ENCODE measurements at regions not wholly inside any gene's neighbourhood (a gene's known extent, or its start where the extent isn't known, plus 50 kb on each side); places are given as distances from the start of the nearest gene placed in this dataset.

DNA sequence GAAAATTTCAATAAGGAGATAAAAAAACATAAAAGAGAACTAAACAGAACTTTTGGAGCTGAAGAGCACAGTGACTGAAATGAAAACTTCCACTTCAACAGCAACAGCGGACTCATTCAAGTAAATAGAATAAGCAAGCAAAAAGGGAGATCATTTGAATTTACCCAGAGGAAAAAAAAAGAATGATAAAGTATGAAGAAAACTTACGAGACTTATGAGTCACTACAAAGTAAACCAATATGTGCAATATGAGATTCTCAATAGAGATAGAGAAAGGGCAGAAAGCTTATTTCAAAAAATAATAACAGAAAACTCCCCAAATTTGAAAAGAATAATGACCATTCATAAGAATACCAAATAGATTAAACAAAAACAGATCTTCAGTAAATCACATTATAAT is 1605.7 kb upstream of the CDH6 start:
- Histone ChIP-seq H3K4me3 (replicated peaks; ENCODE audit: low read depth, low read length) (no peak overlapping the region), H3K27me3 (replicated peaks; ENCODE audit: control insufficient read depth, insufficient read depth, low read length) (no peaks in the 10 kb centered on the region), H3K36me3 (ENCODE audit: control insufficient read depth, insufficient read depth, low read length) (no peaks in the 10 kb centered on the region)
- DNase-seq (ENCODE audit: extremely low read depth, insufficient read length) = no peak
- TF ChIP-seq, protein P1, sequence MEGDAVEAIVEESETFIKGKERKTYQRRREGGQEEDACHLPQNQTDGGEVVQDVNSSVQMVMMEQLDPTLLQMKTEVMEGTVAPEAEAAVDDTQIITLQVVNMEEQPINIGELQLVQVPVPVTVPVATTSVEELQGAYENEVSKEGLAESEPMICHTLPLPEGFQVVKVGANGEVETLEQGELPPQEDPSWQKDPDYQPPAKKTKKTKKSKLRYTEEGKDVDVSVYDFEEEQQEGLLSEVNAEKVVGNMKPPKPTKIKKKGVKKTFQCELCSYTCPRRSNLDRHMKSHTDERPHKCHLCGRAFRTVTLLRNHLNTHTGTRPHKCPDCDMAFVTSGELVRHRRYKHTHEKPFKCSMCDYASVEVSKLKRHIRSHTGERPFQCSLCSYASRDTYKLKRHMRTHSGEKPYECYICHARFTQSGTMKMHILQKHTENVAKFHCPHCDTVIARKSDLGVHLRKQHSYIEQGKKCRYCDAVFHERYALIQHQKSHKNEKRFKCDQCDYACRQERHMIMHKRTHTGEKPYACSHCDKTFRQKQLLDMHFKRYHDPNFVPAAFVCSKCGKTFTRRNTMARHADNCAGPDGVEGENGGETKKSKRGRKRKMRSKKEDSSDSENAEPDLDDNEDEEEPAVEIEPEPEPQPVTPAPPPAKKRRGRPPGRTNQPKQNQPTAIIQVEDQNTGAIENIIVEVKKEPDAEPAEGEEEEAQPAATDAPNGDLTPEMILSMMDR (IDR thresholded peaks at IDR 0.05; ENCODE audit: insufficient read depth, low read length, poor library complexity, severe bottlenecking) = no peak

DNA sequence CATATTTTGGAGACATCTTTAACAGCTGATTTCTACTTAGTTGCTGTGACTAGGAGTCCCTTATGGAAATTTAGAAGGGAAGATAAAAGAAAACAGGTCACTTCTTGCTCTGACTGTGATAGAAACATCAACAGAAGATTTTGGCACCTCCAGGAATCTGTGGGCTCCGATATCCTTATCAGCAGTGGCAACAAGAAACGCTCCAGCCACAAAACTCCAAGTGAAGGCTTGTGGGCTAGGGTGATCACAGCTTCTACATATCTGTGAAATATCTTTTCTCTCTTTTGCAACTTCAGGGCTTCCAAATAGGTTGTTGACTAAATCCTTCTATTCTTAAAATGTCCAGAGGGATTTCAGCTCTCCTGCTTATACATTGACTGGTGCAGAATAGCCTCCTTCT is 1625.5 kb upstream of the CDH6 start:
- H3K4me3 ChIP-seq (replicated peaks; ENCODE audit: low read depth, low read length) = no peak overlapping the region
- TF ChIP-seq, protein P1 (IDR thresholded peaks at IDR 0.05; ENCODE audit: insufficient read depth, low read length, poor library complexity, severe bottlenecking) = no peak
- H3K36me3 ChIP-seq (ENCODE audit: control insufficient read depth, insufficient read depth, low read length) = no peaks in the 10 kb centered on the region
- H3K27me3 ChIP-seq (replicated peaks; ENCODE audit: control insufficient read depth, insufficient read depth, low read length) = no peaks in the 10 kb centered on the region
- DNase-seq (ENCODE audit: extremely low read depth, insufficient read length) = no peak

DNA sequence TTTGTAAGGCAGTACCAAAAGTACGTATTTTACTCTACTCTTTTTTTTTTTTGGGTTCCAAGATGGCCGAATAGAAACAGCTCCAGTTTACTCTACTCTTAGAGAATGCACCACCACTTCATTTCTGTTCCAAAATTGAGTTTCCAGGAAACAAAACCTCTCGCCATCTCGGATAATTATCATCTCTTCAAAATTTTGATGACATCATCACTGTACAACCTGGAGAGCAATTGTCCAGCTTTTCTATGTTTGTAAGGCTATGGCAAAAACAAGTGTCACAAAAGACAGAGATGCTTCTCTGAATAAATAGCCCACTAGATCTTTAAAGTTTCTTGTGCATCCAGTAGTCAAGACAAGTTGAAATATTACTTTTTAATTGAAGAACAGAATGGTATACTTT is 1631.9 kb upstream of the CDH6 start:
- no peaks in the 10 kb centered on the region for H3K36me3 ChIP-seq (ENCODE audit: control insufficient read depth, insufficient read depth, low read length)
- H3K27me3 ChIP-seq (replicated peaks; ENCODE audit: control insufficient read depth, insufficient read depth, low read length) = no peaks in the 10 kb centered on the region
- TF ChIP-seq, protein P1 (IDR thresholded peaks at IDR 0.05; ENCODE audit: insufficient read depth, low read length, poor library complexity, severe bottlenecking) = no peak
- DNase-seq (ENCODE audit: extremely low read depth, insufficient read length) = no peak
- no peak overlapping the region for H3K4me3 ChIP-seq (replicated peaks; ENCODE audit: low read depth, low read length)

DNA sequence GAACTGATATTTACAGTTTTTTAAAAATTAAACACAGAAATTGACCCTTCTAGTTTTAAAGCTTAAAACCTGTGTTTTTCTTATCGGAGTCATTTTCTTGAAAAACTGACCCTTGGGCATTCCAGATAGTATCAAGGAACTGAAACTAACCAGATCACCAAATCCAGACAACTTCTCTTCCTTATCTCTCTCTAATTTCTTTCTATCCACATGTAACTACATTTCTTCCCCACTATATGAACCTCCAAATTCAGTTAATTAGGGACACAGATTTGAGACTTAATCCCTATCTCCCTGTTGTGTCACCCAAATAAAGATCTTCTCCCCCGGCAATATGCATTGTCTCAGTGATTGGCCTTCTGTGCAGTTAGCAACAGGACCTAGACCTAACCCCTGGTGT is 1643.0 kb upstream of the CDH6 start:
- Histone ChIP-seq H3K4me3 (replicated peaks; ENCODE audit: low read depth, low read length) (no peak overlapping the region), H3K36me3 (ENCODE audit: control insufficient read depth, insufficient read depth, low read length) (no peaks in the 10 kb centered on the region), H3K27me3 (replicated peaks; ENCODE audit: control insufficient read depth, insufficient read depth, low read length) (no peaks in the 10 kb centered on the region)
- no peak for DNase-seq (ENCODE audit: extremely low read depth, insufficient read length)
- TF ChIP-seq, protein P1 (IDR thresholded peaks at IDR 0.05; ENCODE audit: insufficient read depth, low read length, poor library complexity, severe bottlenecking) = no peak

DNA sequence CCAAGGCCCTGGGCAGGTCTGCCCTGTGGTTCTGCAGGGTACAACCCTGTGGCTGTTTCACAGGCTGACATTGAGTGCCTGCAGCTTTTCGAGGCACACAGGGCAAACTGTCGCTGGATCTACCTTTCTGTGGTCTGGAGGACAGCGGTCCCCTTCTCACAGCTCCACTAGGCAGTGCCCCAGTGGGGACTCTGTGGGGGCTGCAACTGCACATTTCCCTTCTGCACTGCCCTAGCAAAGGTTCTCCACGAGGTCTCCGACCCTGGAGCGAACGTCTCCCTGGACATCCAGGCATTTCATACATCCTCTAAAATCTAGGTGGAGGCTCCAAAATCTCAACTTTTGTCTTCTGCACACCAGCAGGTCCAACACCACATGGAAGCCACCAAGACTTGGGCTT is 1645.2 kb upstream of the CDH6 start:
- TF ChIP-seq, protein P1 (IDR thresholded peaks at IDR 0.05; ENCODE audit: insufficient read depth, low read length, poor library complexity, severe bottlenecking) = no peak
- DNase-seq (ENCODE audit: extremely low read depth, insufficient read length) = no peak
- Histone ChIP-seq H3K36me3 (ENCODE audit: control insufficient read depth, insufficient read depth, low read length) (no peaks in the 10 kb centered on the region), H3K27me3 (replicated peaks; ENCODE audit: control insufficient read depth, insufficient read depth, low read length) (no peaks in the 10 kb centered on the region), H3K4me3 (replicated peaks; ENCODE audit: low read depth, low read length) (no peak overlapping the region)

DNA sequence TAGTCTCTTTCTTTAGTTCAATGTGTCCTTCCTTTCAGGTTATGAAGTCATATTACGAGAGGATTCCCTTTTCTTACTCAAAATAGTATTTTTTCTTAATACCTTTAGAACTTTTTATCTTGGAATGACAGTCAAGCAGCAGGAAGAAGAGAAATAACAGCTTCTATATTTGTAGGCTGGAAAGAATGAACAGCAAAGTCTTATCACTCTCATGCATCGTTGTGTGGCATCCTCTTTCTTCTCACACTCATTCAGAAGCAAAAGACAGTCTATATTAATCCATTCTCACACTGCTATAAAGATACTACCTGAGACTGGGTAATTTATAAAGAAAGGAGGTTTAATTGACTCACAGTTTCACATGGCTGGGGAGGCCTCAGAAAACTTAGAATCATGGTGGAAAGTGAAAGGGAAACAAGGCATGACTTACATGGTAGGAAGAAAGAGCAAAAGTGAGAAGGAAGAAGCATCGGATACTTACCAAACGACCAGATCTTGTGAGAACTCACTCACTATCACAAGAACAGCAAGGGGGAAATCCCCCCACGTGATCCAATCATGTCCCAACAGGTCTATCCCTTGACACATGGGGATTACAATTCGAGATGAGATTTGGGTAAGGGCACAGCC is 1646.1 kb upstream of the CDH6 start:
- DNase-seq (ENCODE audit: extremely low read depth, insufficient read length) = no peak
- Histone ChIP-seq H3K4me3 (replicated peaks; ENCODE audit: low read depth, low read length) (no peak overlapping the region), H3K27me3 (replicated peaks; ENCODE audit: control insufficient read depth, insufficient read depth, low read length) (no peaks in the 10 kb centered on the region), H3K36me3 (ENCODE audit: control insufficient read depth, insufficient read depth, low read length) (no peaks in the 10 kb centered on the region)
- TF ChIP-seq, protein P1 (IDR thresholded peaks at IDR 0.05; ENCODE audit: insufficient read depth, low read length, poor library complexity, severe bottlenecking) = no peak

All from GM06990 (cell line).